GM18867 (cell line): ENCODE measurements at regions not wholly inside any gene's neighbourhood (a gene's known extent, or its start where the extent isn't known, plus 50 kb on each side); places are given as distances from the start of the nearest gene placed in this dataset.

Experiments
- ATAC-seq: cut with Tn5 transposase; IDR thresholded peaks from one replicate; pipeline ENCODE4 v1.9.1; 2021; ENCODE audit warnings: mild to moderate bottlenecking, moderate library complexity; ENCODE audit not compliant: unreplicated experiment

- ATAC-seq = no peak
Measured at GRCh38 chr18:61729322-61729721, 163.5 kb downstream of the RNF152 start.

- ATAC-seq = no peak
Measured at GRCh38 chr18:61727241-61728193, 165.3 kb downstream of the RNF152 start.

GRCh38 chr18:61724532-61724931, 168.3 kb downstream of the RNF152 start:
- ATAC-seq = no peak

GRCh38 chr18:61722247-61722646, 170.6 kb downstream of the RNF152 start:
- no peak for ATAC-seq

- no peak for ATAC-seq
Measured at GRCh38 chr18:61720496-61720895, 172.3 kb downstream of the RNF152 start.

- ATAC-seq = no peak
Measured at GRCh38 chr18:61719671-61720070, 173.1 kb downstream of the RNF152 start.

- ATAC-seq = no peak
Measured at GRCh38 chr18:61718944-61719343, 173.9 kb downstream of the RNF152 start.

- no peak for ATAC-seq
Measured at GRCh38 chr18:61714421-61714820, 178.4 kb downstream of the RNF152 start.

- no peak for ATAC-seq
Measured at GRCh38 chr18:61713502-61713901, 179.3 kb downstream of the RNF152 start.

- ATAC-seq = no peak
Measured at GRCh38 chr18:61710082-61710620, 182.7 kb downstream of the RNF152 start.

- no peak for ATAC-seq
Measured at GRCh38 chr18:61706276-61706915, 186.4 kb downstream of the RNF152 start.

GRCh38 chr18:61703508-61703907, 189.3 kb downstream of the RNF152 start:
- no peak for ATAC-seq

GRCh38 chr18:61702007-61702406, 190.8 kb downstream of the RNF152 start:
- ATAC-seq = no peak

GRCh38 chr18:61699397-61700110, 193.3 kb downstream of the RNF152 start:
- ATAC-seq = no peak

GRCh38 chr18:61697306-61697909, 195.4 kb downstream of the RNF152 start:
- no peak for ATAC-seq

GRCh38 chr18:61694236-61694635, 198.6 kb downstream of the RNF152 start:
- ATAC-seq = no peak

- ATAC-seq = no peak
Measured at GRCh38 chr18:61690418-61691138, 202.2 kb downstream of the RNF152 start.

- no peak for ATAC-seq
Measured at GRCh38 chr18:61687317-61687716, 205.5 kb downstream of the RNF152 start.

- ATAC-seq = no peak
Measured at GRCh38 chr18:61683856-61684255, 209.0 kb downstream of the RNF152 start.

GRCh38 chr18:61681065-61681464, 211.7 kb downstream of the RNF152 start:
- no peak for ATAC-seq
